ENCODE measurements at regions not wholly inside any gene's neighbourhood (a gene's known extent, or its start where the extent isn't known, plus 50 kb on each side); places are given as distances from the start of the nearest gene placed in this dataset.

- DNase-seq (ENCODE audit: low spot score) = no peak
Observed at GRCh38 chr21:39022863-39023693, 160.2 kb downstream of the PSMG1 start.

GRCh38 chr21:39022466-39022862, 160.8 kb downstream of the PSMG1 start:
- no peak for DNase-seq (ENCODE audit: low spot score)

DNA sequence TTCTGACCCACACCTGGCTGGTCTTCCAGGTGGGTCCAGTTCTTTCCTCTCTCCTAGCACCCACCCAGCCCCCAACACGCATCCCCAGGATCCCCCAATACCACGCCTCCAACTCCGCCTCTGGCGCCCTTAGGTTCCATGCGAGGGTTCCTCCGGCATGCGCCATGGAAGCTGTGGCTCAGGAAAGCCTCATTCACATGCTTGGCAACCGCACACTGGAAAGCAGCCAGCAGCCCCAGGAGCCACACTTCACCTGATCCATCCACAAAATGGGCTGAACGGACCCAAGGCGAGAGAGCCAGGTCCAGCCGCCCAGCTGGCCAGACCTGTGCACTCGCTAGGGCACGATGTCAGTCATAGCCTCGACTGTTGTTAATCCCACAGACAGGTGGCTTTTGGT, 161.2 kb downstream of the PSMG1 start:
- no peak for DNase-seq (ENCODE audit: low spot score)

DNA sequence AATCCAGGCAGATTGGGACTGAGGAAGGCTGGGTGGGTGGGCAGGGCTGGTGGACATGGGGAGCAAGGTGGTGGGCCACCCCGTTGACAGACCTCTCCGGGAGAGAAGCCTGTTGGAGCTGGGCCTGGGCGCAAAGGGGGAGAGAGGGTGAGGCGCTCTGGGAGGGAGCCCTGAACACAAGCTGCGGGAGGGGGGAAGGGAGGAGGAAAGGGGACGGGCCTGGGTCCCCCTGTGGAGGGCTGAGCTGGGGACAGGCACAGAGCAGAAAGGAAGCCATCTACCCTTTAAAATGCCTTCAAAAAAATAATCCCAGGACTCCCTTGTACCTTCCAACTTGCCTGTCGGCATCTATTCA, 161.8 kb downstream of the PSMG1 start:
- no peak for DNase-seq (ENCODE audit: low spot score)

DNA sequence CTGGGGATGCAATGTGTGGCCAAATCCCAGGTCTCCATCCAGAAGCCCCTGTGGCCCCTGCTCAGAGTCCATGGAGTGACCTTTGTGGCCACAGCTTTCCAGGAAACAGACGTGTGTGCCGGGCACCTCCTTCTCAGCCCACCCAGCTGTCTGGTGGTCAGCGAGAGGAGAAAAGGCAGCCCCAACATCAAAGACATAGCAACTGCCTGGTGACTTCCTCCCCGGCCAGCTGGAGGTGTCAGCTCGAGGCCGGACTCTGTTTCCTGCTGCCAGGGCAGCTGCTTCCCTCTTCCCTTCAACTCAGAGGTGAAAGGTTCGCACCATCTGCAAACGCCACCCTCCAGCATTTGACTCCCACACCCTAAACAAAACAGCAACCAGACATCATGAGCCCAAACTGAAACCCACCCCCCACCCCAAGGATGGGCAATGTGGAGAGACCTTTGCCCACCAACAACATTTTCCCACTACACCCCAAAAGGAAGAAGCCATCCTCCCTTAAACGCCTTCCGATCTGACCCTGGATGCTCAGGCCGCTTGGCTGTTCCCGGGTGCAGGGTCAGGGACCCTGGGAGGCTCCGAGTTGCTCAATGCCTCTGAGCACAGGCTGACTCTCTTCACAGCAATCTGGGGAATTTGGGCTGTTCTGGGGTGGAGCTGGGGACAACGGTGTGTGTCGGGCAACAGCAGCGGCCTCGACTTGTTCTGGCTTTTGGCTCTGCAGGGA, 162.3 kb downstream of the PSMG1 start:
- peak; percentile 87 for DNase-seq (ENCODE audit: low spot score)

DNA sequence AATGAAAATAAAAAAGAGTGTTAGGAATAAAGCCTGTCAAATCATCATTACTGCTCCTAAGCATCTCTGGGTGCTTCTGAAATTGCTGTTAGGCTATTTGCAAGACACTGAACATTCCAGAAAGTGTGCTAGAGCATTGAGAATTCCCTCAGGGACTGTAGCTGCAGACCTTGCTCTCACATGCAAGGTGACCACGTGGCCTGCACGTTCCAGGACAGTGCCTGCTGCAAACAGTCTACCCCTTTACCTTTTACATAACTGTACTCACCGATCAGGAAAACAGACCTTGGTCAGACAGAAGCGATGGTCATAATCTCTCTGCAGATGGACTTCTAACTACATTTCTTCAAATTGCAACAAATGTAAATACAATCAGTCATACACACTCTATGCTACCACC, 164.5 kb downstream of the PSMG1 start:
- no peak for DNase-seq (ENCODE audit: low spot score)

GRCh38 chr21:39016740-39017315, 166.4 kb downstream of the PSMG1 start:
- DNase-seq (ENCODE audit: low spot score) = no peak

DNA sequence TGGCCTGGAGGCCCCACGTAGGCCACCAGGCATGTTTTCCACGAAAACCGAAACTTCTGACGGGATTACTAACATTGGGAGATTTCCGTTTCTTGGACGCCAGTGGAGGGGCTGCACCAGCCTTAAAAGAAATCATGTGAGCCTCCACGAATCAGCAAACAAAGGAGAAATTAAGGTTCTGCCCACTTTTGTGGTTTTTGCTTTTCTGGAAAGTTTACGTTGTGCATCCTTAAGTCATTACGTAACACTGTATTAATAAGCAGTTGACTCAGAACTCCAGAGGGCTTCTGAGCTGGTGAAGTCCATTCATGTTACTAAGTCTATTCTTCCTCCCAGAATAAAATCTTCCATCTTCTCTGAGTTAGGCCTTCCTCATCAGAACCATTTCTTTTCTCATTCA, 168.5 kb downstream of the PSMG1 start:
- DNase-seq (ENCODE audit: low spot score) = peak; percentile 81

GRCh38 chr21:39012326-39013230, 170.7 kb downstream of the PSMG1 start:
- DNase-seq (ENCODE audit: low spot score) = no peak

GRCh38 chr21:39011911-39012310, 171.3 kb downstream of the PSMG1 start:
- DNase-seq (ENCODE audit: low spot score) = no peak

- no peak for DNase-seq (ENCODE audit: low spot score)
Observed at GRCh38 chr21:39010629-39011404, 172.4 kb downstream of the PSMG1 start.

DNA sequence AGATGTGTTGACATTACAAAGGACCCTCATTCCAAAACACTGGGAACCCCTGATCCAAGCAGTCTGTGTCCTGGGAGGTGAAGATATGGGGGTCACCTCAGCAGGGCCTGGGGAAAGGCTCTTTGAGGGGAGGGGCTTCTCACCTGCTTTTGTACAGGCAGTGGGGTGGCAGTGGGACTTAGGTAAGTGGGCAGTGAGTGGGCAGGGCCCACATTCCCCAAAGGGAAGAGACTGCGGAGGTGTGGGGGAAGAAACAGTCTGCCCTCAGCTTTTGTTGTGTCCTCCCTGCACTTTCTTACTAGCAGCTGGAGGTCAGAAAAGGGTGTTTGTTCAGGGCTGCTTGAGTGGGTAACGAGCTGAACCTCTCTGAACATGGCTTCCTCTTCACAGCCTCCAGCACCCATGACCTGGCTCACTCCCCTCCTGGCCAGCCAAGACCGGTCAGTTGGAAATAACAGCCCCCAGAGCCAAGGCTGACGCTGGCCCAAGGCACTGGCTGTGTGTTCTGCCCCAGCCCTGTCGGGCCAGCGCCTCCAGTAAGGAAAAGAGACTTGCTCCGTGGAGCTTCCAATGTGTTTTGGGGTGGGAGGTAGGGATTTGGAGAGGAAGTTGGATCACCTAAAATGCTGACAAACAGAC, 173.5 kb downstream of the PSMG1 start:
- no peak for DNase-seq (ENCODE audit: low spot score)

DNA sequence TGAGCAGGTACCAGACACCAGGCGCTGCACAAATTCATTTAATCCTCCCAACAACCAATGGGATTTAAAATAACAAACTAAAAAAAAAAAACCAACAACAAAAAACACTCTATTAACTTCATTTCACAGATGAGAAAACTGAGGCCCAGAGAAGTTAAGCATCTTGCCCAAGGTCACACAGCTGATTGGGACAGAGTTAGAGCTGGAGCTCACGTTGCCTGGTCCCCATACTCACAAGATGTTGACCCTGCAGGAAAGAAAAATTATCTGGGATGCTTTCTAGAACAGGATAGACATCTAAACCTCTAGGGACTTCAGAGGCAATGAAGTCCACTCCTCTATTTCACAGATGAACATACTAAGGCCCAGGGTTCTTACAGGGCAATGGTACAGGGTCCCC, 175.3 kb downstream of the PSMG1 start:
- no peak for DNase-seq (ENCODE audit: low spot score)

GRCh38 chr21:39007532-39007931, 175.7 kb downstream of the PSMG1 start:
- DNase-seq (ENCODE audit: low spot score) = no peak

- DNase-seq (ENCODE audit: low spot score) = no peak
Observed at GRCh38 chr21:39006571-39007311, 176.5 kb downstream of the PSMG1 start.

GRCh38 chr21:39005502-39005787, 177.8 kb downstream of the PSMG1 start:
- DNase-seq (ENCODE audit: low spot score) = no peak

- DNase-seq (ENCODE audit: low spot score) = peak; percentile 59
Observed at GRCh38 chr21:39004634-39005501, 178.4 kb downstream of the PSMG1 start.

- DNase-seq (ENCODE audit: low spot score) = peak; percentile 62
Observed at GRCh38 chr21:39003982-39004633, 179.1 kb downstream of the PSMG1 start.

DNA sequence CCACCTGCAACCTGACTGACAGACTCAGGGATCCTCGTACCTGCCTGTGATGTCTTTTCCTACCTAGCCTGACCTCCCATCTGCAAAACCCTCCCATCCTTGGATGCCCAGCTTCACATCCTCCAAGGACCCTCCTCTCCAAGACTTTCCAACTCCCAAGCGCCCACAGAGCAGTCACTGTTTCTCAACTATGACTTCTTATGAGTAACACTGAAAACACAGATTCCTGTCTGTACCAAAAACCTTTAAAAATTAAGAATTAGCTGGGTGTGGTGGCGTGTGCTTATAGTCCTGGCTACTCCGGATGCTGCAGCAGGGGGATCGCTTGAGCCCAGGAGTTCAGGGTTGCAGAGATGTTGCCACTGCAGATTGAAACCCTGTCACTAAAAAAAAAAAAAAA, 181.9 kb downstream of the PSMG1 start:
- no peak for DNase-seq (ENCODE audit: low spot score)
